ENCODE measurements at regions not wholly inside any gene's neighbourhood (a gene's known extent, or its start where the extent isn't known, plus 50 kb on each side); places are given as distances from the start of the nearest gene placed in this dataset.

DNA sequence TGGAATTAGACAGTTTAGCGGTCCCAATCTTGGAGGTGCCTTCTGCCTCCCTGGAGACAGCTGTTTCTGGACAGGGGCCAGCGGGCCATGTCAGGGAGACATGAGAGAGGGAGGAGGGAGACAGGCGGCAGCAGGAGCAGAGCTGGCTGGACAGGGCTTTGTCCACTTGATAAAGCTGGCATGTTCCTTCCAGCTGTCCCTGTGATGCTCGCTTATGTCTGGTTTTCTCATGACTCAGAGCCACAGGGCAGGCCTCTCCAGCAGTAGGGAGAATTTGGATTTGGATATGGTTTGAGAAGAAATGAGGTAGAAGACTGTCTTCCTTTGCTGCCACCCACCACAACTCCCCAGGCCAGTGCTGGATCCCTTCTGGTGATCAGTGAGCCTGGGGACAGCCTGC lies 51.7 kb upstream of the SORCS3 start:
- Histone ChIP-seq H4K20me1 (ENCODE audit: insufficient read depth, low read length, poor library complexity, severe bottlenecking) (no peaks in the 10 kb centered on the region), H3K4me2 (ENCODE audit: low read depth, low read length, poor library complexity, severe bottlenecking) (no peak overlapping the region), H3K36me3 (ENCODE audit: insufficient read depth, low read length) (no peaks in the 10 kb centered on the region), H3K4me1 (ENCODE audit: insufficient read depth, low read length, poor library complexity, severe bottlenecking) (no peaks in the 10 kb centered on the region), H3K9ac (ENCODE audit: low read depth, low read length, poor library complexity, severe bottlenecking) (no peak overlapping the region), H3K9me3 (ENCODE audit: insufficient read depth, low read depth, low read length) (no peaks in the 10 kb centered on the region), H3K79me2 (ENCODE audit: insufficient read depth, low read length) (no peaks in the 10 kb centered on the region), H3F3A (ENCODE audit: low read depth) (no peaks in the 10 kb centered on the region), H2AFZ (ENCODE audit: low read length) (no peak overlapping the region), H3K27me3 (ENCODE audit: insufficient read depth, low read length, poor library complexity, severe bottlenecking) (no peaks in the 10 kb centered on the region), H3K9me2 (replicated peaks; ENCODE audit: low read depth, low read length) (no peaks in the 10 kb centered on the region), H3K4me3 (ENCODE audit: low read length, poor library complexity, severe bottlenecking) (no peak overlapping the region)
- TF ChIP-seq, protein P1, sequence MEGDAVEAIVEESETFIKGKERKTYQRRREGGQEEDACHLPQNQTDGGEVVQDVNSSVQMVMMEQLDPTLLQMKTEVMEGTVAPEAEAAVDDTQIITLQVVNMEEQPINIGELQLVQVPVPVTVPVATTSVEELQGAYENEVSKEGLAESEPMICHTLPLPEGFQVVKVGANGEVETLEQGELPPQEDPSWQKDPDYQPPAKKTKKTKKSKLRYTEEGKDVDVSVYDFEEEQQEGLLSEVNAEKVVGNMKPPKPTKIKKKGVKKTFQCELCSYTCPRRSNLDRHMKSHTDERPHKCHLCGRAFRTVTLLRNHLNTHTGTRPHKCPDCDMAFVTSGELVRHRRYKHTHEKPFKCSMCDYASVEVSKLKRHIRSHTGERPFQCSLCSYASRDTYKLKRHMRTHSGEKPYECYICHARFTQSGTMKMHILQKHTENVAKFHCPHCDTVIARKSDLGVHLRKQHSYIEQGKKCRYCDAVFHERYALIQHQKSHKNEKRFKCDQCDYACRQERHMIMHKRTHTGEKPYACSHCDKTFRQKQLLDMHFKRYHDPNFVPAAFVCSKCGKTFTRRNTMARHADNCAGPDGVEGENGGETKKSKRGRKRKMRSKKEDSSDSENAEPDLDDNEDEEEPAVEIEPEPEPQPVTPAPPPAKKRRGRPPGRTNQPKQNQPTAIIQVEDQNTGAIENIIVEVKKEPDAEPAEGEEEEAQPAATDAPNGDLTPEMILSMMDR (conservative IDR thresholded peaks at IDR 0.05; ENCODE audit: low read length): no peak
- no peak for TF ChIP-seq EZH2phosphoT487 (IDR thresholded peaks at IDR 0.05; ENCODE audit: borderline replicate concordance)

DNA sequence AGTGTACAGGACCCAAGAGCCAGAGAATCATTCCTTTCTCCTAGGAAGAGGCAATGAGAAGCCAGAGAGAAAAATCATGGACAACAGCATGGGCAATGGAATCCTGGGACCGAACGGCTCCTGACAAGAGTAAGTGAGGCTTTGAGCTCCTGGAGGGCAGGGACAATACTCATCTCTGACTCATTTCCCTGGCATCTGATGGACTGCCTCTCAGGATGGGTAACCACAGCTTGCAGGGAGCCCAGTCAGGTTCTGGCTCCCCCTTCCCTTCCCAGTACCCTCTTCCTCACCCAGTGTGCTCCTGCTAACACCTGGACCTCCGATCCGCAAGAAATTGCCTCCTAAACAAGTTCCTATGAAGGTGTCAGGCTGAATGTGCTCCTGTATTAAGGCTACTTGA lies 51.2 kb upstream of the SORCS3 start:
- Histone ChIP-seq H3K79me2 (ENCODE audit: insufficient read depth, low read length) (no peaks in the 10 kb centered on the region), H3K4me1 (ENCODE audit: insufficient read depth, low read length, poor library complexity, severe bottlenecking) (no peaks in the 10 kb centered on the region), H3K9me2 (replicated peaks; ENCODE audit: low read depth, low read length) (no peaks in the 10 kb centered on the region), H2AFZ (ENCODE audit: low read length) (no peak overlapping the region), H3K4me2 (ENCODE audit: low read depth, low read length, poor library complexity, severe bottlenecking) (no peak overlapping the region), H3K27me3 (ENCODE audit: insufficient read depth, low read length, poor library complexity, severe bottlenecking) (no peaks in the 10 kb centered on the region), H3F3A (ENCODE audit: low read depth) (no peaks in the 10 kb centered on the region), H3K36me3 (ENCODE audit: insufficient read depth, low read length) (no peaks in the 10 kb centered on the region), H4K20me1 (ENCODE audit: insufficient read depth, low read length, poor library complexity, severe bottlenecking) (no peaks in the 10 kb centered on the region), H3K9me3 (ENCODE audit: insufficient read depth, low read depth, low read length) (no peaks in the 10 kb centered on the region), H3K9ac (ENCODE audit: low read depth, low read length, poor library complexity, severe bottlenecking) (no peak overlapping the region), H3K4me3 (ENCODE audit: low read length, poor library complexity, severe bottlenecking) (no peak overlapping the region)
- no peak for TF ChIP-seq EZH2phosphoT487 (IDR thresholded peaks at IDR 0.05; ENCODE audit: borderline replicate concordance)
- TF ChIP-seq, protein P1 (conservative IDR thresholded peaks at IDR 0.05; ENCODE audit: low read length): no peak

Measured in Loucy (cell line).